Mucosa of descending colon (tissue), 3 donors: ENCODE measurements at regions not wholly inside any gene's neighbourhood (a gene's known extent, or its start where the extent isn't known, plus 50 kb on each side); places are given as distances from the start of the nearest gene placed in this dataset.

Experiments used
- ATAC-seq: fragments of 200-7000 bp; cut with Tn5 transposase; one replicate; pipeline ENCODE4 v1.9.1; 2020; ENCODE audit warnings: mild to moderate bottlenecking, moderate library complexity
- DNase-seq, 3 donors: peaks; one replicate each; pipeline ENCODE4 v3.0.0-alpha.2; 2020
- H3K36me3 ChIP-seq: fragments of 200-600 bp; one replicate; pipeline ENCODE4 v1.8.0; 2021; ENCODE audit warnings: low read depth, mild to moderate bottlenecking
- H3K4me1 ChIP-seq: fragments of 200-600 bp; one replicate; pipeline ENCODE4 v1.8.0; 2021; ENCODE audit warnings: low read depth, mild to moderate bottlenecking
- H3K4me3 ChIP-seq: fragments of 200-600 bp; one replicate; pipeline ENCODE4 v1.8.0; 2021; ENCODE audit warnings: mild to moderate bottlenecking
- H3K9me3 ChIP-seq: fragments of 200-600 bp; one replicate; pipeline ENCODE4 v1.8.0; 2021; ENCODE audit warnings: mild to moderate bottlenecking
- CTCF ChIP-seq: fragments of 200-600 bp; IDR thresholded peaks from one replicate; pipeline ENCODE4 v1.8.0; 2022; ENCODE audit warnings: antibody characterized with exemption, mild to moderate bottlenecking
- intact Hi-C, 2 donors: fragments of 100-400 bp; cut with DNase I in 1 of 2; cut with micrococcal nuclease in 1 of 2; formaldehyde crosslinking; loops; one replicate each; pipeline versions ENCODE4 v1.11.0 to v1.11.1; 2022; cut with DNase I, micrococcal nuclease
- donor health status: DM: no; HTN: no; CAD: no; lungs with moderate emphysema.
- donor health status: DM: no; HTN: no; CAD: no.
- donor health status: DM: no; HTN: yes; CAD: no.

GRCh38 chr13:99063952-99064351 lies 86.1 kb upstream of the DOCK9 start:
- Histone ChIP-seq H3K36me3 (no peaks in the 10 kb centered on the region), H3K4me1 (no peaks in the 10 kb centered on the region), H3K9me3 (no peaks in the 10 kb centered on the region), H3K4me3 (no peak overlapping the region)
- DNase-seq (no peak), ATAC-seq (peak; percentile 18)
- intact Hi-C loops: no loop called here
- no peak for TF ChIP-seq CTCF

DNA sequence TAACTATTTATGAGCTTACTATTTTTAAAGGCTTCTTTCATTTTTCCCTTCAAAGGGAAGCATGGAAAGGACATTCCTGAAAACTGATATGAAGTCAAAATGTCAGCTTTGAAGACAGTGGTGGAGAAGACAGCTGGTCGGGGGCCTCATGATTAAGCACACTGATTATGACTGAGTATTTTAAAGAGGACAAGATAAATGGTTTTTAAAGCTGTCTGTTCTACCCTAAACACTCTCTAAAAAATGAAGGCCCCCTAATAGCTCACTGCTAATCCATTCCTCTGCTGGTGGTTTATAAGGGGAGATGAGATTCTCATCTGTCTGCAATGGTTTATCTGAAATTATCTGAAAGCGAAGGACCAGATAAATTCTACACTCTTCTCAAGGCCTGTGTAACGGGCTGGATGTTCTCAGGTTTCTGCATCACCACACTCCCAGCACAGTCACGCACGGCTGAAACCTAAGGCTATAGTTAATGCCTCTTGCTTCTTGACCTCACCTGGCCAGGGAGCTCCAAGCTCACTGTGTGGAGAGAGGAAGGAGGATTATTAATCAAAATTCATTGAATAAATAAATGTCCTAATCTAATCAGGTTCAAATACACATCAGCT lies 86.9 kb upstream of the DOCK9 start:
- H3K36me3 ChIP-seq: no peaks in the 10 kb centered on the region
- no peaks in the 10 kb centered on the region for H3K9me3 ChIP-seq
- H3K4me1 ChIP-seq: no peaks in the 10 kb centered on the region
- TF ChIP-seq CTCF: no peak
- DNase-seq (no peak), ATAC-seq (no peak)
- no peak overlapping the region for H3K4me3 ChIP-seq
- intact Hi-C loops: no loop called here

GRCh38 chr13:99065235-99066015 lies 87.6 kb upstream of the DOCK9 start:
- ATAC-seq (no peak), DNase-seq (no peak)
- Histone ChIP-seq H3K9me3 (no peaks in the 10 kb centered on the region), H3K36me3 (no peaks in the 10 kb centered on the region), H3K4me1 (no peaks in the 10 kb centered on the region), H3K4me3 (no peak overlapping the region)
- intact Hi-C loops: no loop called here
- no peak for TF ChIP-seq CTCF

DNA sequence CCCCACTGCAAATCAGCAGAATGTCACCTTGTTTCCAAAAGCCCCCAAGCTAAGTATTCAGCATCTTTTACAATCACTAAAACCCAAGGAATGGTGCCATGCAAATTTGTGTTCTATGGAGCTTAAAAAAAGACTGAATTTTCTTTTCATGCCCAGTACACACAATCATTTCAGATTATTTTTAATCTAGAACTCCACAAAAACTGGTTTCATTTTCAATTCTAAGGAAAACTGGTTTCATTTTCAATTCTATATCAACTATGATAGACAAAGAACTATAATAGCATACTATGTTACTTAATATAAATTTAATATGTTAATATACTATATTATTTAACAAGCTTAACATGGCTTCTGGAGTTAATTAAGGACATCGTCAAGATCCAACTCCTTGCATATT lies 88.4 kb upstream of the DOCK9 start:
- no peak for ATAC-seq
- no peaks in the 10 kb centered on the region for H3K4me1 ChIP-seq

GRCh38 chr13:99067159-99067985 lies 89.5 kb upstream of the DOCK9 start:
- intact Hi-C loops: no loop called here
- no peak for TF ChIP-seq CTCF
- peak; percentile 42 for ATAC-seq
- peak in 1 of 3 donors; percentile 47 for DNase-seq
- no peaks in the 10 kb centered on the region for H3K4me1 ChIP-seq
- no peaks in the 10 kb centered on the region for H3K9me3 ChIP-seq
- no peaks in the 10 kb centered on the region for H3K36me3 ChIP-seq
- H3K4me3 ChIP-seq: no peak overlapping the region

More for the DNA sequence above, 88.4 kb upstream of the DOCK9 start:
- no peaks in the 10 kb centered on the region for H3K9me3 ChIP-seq
- no peaks in the 10 kb centered on the region for H3K36me3 ChIP-seq
- no peak for DNase-seq
- no peak overlapping the region for H3K4me3 ChIP-seq
- intact Hi-C loops: no loop called here
- TF ChIP-seq CTCF: no peak
